HG03045 (cell line): ENCODE measurements at regions not wholly inside any gene's neighbourhood (a gene's known extent, or its start where the extent isn't known, plus 50 kb on each side); places are given as distances from the start of the nearest gene placed in this dataset.

Experiments
- ATAC-seq: cut with Tn5 transposase; IDR thresholded peaks from one replicate; pipeline ENCODE4 v1.9.1; 2021; ENCODE audit warnings: mild to moderate bottlenecking, moderate library complexity; ENCODE audit not compliant: unreplicated experiment

GRCh38 chr1:234729561-234730474 lies 119.8 kb upstream of the IRF2BP2 start:
- no peak for ATAC-seq

- no peak for ATAC-seq
Observed at GRCh38 chr1:234728740-234729139, 118.8 kb upstream of the IRF2BP2 start.

- no peak for ATAC-seq
Observed at GRCh38 chr1:234727018-234727940, 117.3 kb upstream of the IRF2BP2 start.

- no peak for ATAC-seq
Observed at GRCh38 chr1:234726359-234726943, 116.5 kb upstream of the IRF2BP2 start.

- ATAC-seq: no peak
Observed at GRCh38 chr1:234725177-234726132, 115.5 kb upstream of the IRF2BP2 start.

DNA sequence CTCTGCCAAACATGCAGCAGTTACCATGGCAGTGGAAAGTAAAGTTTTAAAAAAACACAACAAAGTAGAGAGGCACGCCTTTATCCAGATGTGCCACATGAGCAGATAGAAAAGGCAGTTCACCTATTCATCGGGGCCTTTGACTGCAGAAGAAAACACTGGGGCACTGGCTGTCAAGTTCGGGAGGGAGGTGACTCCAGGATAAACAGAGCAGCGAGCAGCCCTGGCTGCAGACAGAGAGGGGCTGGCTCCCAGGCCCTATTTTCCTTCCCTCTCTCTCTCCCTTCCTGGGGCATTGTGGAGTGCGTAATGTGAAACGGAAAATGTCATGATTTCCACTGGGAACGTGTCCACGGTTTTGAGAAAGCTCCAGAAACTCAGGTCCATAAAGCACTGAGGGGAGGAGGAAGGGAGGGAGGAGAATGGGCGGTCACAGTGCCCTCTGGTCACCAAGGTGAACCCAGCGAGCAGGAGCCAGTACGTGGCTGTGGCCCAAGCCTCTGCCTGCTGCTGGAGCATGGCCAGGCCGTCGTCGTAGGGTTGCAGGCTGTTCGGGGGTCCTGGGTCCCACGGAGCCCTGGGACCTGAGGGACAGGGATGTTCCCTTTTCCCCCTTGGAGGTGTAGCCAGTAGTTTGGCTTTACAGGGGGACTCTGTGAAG lies 114.7 kb upstream of the IRF2BP2 start:
- peak; percentile 13 for ATAC-seq

GRCh38 chr1:234722904-234723720 lies 113.1 kb upstream of the IRF2BP2 start:
- ATAC-seq: no peak

- ATAC-seq: no peak
Observed at GRCh38 chr1:234722270-234722704, 112.3 kb upstream of the IRF2BP2 start.

- no peak for ATAC-seq
Observed at GRCh38 chr1:234721476-234722269, 111.7 kb upstream of the IRF2BP2 start.

DNA sequence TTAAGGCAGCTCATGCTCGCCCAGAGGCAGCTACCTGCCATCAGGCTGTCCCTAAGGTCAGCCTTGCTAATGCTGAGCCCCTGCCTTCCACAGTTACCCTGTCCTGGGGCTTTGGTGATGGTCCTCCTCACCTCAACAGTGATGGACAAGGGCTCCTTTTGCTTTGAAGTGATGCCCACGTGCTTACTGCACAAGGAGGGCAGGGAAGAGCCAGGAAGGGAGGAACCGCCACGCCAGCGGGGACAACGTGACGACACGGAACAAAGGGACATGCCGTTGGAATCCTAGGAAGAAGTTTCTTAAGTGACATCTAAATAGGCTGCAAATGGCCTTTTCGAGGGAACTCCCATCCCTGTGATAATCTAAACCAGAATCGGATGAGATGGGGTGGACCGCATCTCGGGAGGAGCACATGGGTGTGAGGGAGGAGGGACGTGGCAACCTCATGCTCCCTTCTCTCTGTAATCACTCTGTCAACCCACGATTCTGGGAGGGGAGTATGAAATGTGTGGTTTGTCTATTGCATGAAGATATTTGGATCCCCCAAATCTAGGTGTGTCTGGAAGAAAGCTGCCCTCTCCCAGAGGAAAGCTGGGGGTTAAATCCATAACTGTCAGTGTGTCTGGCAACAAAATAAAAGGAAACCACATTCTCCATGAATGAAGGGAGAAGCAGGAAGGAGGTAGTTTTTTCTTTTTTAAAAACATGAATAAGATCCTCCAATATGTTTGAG lies 110.9 kb upstream of the IRF2BP2 start:
- no peak for ATAC-seq

GRCh38 chr1:234719454-234720251 lies 109.7 kb upstream of the IRF2BP2 start:
- no peak for ATAC-seq

DNA sequence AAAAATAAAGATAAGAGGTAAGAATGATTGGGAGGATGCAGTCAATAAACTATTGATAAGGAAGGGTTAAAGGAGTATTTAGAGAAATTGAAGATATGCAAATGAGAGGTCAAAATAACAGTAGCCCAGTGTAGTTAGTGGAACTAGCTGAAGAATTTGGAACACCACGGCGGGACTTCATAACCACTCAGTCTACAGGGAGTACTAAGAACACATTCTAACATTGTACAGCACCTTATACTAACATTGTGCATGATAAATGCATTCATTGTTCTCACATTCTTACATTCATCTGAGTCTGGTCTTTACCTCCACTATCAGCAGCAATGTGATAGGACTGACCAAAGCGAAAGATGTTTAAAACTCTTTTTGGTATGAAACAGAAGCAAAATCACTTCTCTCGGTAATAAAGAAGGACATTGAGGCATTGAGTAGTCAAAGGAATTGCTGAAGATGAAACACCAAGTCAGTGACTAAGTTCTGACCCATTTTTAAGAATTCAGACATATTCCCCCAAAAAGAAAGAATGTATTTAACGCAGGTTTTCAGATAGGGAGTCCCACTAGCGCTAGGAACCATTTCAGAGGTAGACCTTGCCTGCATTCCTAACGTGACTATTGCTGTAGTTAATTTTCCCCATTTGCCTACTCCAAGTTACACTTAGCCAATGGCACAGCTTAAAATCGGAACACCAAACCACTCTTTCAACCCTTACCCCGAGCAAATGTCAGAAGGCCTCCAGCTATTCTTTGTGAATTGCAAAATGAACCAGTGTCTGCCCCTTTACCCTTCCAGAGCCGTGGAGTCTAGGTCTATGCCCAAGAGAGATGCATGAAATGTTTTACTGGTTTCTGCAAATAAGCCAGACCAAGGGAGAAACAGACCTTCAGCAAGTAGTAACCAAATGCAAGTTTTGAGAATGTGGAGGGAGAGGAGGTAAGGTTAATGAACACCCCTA lies 108.8 kb upstream of the IRF2BP2 start:
- no peak for ATAC-seq

- ATAC-seq: no peak
Observed at GRCh38 chr1:234716908-234717375, 107.0 kb upstream of the IRF2BP2 start.

DNA sequence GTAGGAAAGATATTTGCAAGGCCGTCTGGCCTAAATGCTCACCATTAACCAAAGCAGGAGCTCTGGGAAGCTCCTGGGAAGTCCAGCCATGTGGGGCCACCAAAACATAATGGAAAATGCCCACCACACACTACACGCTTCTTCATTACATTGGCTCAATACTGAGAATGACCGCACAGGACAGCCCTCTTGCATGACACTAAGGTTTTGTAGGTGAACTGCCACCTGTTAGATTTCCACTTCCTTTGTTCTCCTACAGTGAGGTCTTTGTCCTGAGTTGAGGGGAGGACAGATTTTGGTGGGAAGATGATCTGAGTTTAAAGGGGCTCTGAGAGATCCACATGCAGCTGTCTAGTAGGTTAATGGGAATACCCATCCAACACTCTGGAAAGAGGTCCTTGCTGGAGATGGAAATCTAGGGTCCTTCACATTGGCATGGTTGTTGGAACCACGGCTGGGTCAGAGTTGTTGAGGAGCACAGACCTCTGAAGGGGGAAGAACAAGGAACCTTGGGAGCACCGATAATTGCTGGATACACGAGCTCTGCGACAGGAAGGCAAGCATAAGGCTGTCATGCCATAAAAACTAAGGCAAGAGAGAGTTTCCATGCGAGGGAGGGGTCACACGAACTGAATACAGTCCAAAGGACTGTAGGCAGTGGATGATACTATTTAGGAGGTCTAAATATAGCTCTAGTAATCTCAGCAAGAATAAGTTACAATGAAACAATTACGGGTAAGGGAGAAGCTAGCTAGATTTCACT lies 105.5 kb upstream of the IRF2BP2 start:
- ATAC-seq: no peak
